Activated CD8-positive, alpha-beta T cell treated with anti-CD3 and anti-CD28 coated beads, Interleukin-2, amount 10 ng/mL, durations not matched to agents 7 days and 5 days (primary cell): ENCODE measurements at regions not wholly inside any gene's neighbourhood (a gene's known extent, or its start where the extent isn't known, plus 50 kb on each side); places are given as distances from the start of the nearest gene placed in this dataset.

Experiments used
- ATAC-seq: fragments of 150-1000 bp; cut with Tn5 transposase; one replicate; pipeline ENCODE4 v1.10.0; 2021; ENCODE audit warnings: moderate library complexity
- CTCF ChIA-PET: fragments of 350-600 bp; sonication (Branson Sonifier 250); formaldehyde crosslinking; loops from one replicate; lab custom pipeline; 2021; ENCODE audit warnings: antibody characterized with exemption; lab: Charles Lee
- POLR2A ChIA-PET: fragments of 350-600 bp; sonication (Branson Sonifier 250); formaldehyde crosslinking; loops from one replicate; lab custom pipeline; 2021; ENCODE audit warnings: antibody characterized with exemption; lab: Charles Lee
- DNase-seq: peaks from one replicate; pipeline ENCODE4 v3.0.0-alpha.2; 2020
- H3K27ac Mint-ChIP-seq: one replicate; pipeline ENCODE4 v1.8.0; 2021; ENCODE audit warnings: mild to moderate bottlenecking, mixed read lengths
- H3K27me3 Mint-ChIP-seq: one replicate; pipeline ENCODE4 v1.8.0; 2021; ENCODE audit warnings: low read depth, mixed read lengths
- H3K36me3 Mint-ChIP-seq: one replicate; pipeline ENCODE4 v1.8.0; 2021; ENCODE audit warnings: low read depth, mixed read lengths
- H3K4me1 Mint-ChIP-seq: one replicate; pipeline ENCODE4 v1.8.0; 2021; ENCODE audit warnings: low read depth, mixed read lengths
- H3K4me3 Mint-ChIP-seq: one replicate; pipeline ENCODE4 v1.8.0; 2021; ENCODE audit warnings: mild to moderate bottlenecking, mixed read lengths
- H3K9me3 Mint-ChIP-seq: one replicate; pipeline ENCODE4 v1.8.0; 2022; ENCODE audit warnings: mixed read lengths; ENCODE audit not compliant: insufficient read depth

- DNase-seq (no peak), ATAC-seq (no peak)
- ChIA-PET POLR2A (no interaction called here), CTCF (no interaction called here)
- Mint-ChIP-seq H3K27me3 (no peaks in the 10 kb centered on the region), H3K9me3 (no peaks in the 10 kb centered on the region), H3K4me3 (no peak overlapping the region), H3K27ac (no peak overlapping the region), H3K4me1 (no peaks in the 10 kb centered on the region), H3K36me3 (no peaks in the 10 kb centered on the region)
These were observed 1289.6 kb upstream of the TENM3 start for GRCh38 chr4:180953572-180953971.

GRCh38 chr4:180960743-180961401 is 1282.3 kb upstream of the TENM3 start:
- Mint-ChIP-seq H3K27ac (no peak overlapping the region), H3K36me3 (no peaks in the 10 kb centered on the region), H3K4me1 (no peaks in the 10 kb centered on the region), H3K9me3 (no peaks in the 10 kb centered on the region), H3K4me3 (no peak overlapping the region), H3K27me3 (no peaks in the 10 kb centered on the region)
- DNase-seq, result no peak
- CTCF ChIA-PET, result no interaction called here
- ATAC-seq, result no peak
- POLR2A ChIA-PET, result no interaction called here

DNA sequence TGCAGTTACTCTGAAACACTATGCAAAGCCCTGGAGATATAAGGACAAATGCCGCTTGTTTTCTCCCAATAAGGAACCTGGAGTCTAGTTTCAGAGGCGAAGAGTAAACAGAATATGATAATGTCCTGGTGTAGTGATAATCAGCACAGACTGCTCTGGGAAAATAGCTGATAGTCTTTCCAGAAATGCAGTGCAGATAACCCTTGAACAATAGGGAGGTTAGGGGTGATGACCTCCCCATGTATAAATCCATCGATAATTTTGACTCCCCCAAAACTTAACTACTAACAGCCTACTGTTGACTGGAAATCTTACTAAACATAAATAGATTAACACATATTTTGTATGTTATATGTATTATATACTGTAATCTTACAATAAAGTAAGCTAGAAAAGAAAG is 1280.9 kb upstream of the TENM3 start:
- no peak overlapping the region for H3K27ac Mint-ChIP-seq
- ATAC-seq, result no peak
- ChIA-PET POLR2A (no interaction called here), CTCF (no interaction called here)
- no peaks in the 10 kb centered on the region for H3K36me3 Mint-ChIP-seq
- no peaks in the 10 kb centered on the region for H3K4me1 Mint-ChIP-seq
- no peak for DNase-seq
- H3K4me3 Mint-ChIP-seq, result no peak overlapping the region
- no peaks in the 10 kb centered on the region for H3K27me3 Mint-ChIP-seq
- no peaks in the 10 kb centered on the region for H3K9me3 Mint-ChIP-seq

DNA sequence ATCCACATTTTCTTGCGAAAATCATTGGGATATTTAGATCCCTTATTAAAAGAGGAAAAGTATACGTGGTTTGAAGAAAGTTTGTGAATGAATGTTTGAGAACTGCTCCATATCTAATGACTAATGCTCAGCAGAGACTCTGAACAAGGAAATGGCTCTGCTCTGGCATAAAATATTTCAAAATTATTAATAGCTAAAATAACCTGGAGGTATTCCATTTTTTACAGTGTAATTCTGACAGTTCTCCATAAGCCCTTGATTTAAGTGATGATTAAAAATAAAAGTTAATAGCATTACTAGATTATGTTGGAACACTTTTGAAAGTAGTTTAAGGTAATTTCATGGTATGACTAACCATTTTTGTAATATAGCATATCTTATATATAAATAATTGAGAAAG is 1276.9 kb upstream of the TENM3 start:
- H3K4me1 Mint-ChIP-seq, result no peaks in the 10 kb centered on the region
- no peak overlapping the region for H3K4me3 Mint-ChIP-seq
- ATAC-seq, result no peak
- no peak overlapping the region for H3K27ac Mint-ChIP-seq
- H3K27me3 Mint-ChIP-seq, result no peaks in the 10 kb centered on the region
- CTCF ChIA-PET, result no interaction called here
- POLR2A ChIA-PET, result no interaction called here
- DNase-seq, result no peak
- H3K9me3 Mint-ChIP-seq, result no peaks in the 10 kb centered on the region
- H3K36me3 Mint-ChIP-seq, result no peaks in the 10 kb centered on the region

DNA sequence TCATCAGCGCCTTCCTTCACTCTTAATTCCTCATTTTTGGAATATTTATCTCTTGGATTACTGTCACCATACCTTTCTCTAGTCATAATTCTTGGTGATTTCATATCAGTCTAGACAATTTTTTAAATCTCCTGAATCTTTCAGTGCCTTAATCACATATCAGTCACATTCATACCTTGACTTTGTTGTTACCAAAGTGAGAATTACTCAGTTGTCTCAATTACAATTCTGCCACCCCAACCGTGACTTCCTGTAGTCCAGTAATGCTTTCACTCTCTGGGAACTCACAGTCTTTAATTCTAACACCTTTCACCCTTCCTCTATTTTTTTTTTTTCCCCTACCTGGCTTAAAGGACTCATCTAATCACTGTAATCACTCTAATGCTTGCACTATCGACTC is 1275.3 kb upstream of the TENM3 start:
- POLR2A ChIA-PET, result no interaction called here
- CTCF ChIA-PET, result no interaction called here
- no peak overlapping the region for H3K4me3 Mint-ChIP-seq
- H3K27ac Mint-ChIP-seq, result no peak overlapping the region
- no peaks in the 10 kb centered on the region for H3K27me3 Mint-ChIP-seq
- DNase-seq (no peak), ATAC-seq (no peak)
- H3K9me3 Mint-ChIP-seq, result no peaks in the 10 kb centered on the region
- no peaks in the 10 kb centered on the region for H3K4me1 Mint-ChIP-seq
- no peaks in the 10 kb centered on the region for H3K36me3 Mint-ChIP-seq

DNA sequence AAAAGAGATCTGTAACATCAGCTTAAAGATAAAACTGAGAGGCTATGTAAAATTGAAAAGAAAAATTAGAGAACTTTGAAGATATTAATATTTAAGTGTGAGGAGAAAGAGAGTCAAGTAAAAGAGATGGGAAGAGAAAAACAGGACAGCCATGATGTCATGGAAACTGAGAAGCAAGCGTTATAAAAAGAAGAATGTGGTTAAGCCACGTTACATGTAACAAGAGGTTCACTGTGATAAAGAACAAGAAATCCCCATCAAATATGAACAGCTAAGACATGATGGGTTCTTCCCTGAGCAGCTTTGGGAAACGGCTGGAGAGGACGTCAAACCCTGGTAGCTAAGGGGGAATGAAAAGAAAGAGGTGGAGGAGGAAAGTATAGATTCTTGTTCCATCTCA is 1269.3 kb upstream of the TENM3 start:
- Mint-ChIP-seq H3K4me3 (no peak overlapping the region), H3K9me3 (no peaks in the 10 kb centered on the region), H3K36me3 (no peaks in the 10 kb centered on the region), H3K4me1 (no peaks in the 10 kb centered on the region), H3K27ac (no peak overlapping the region), H3K27me3 (no peaks in the 10 kb centered on the region)
- ChIA-PET CTCF (no interaction called here), POLR2A (no interaction called here)
- ATAC-seq (no peak), DNase-seq (no peak)

DNA sequence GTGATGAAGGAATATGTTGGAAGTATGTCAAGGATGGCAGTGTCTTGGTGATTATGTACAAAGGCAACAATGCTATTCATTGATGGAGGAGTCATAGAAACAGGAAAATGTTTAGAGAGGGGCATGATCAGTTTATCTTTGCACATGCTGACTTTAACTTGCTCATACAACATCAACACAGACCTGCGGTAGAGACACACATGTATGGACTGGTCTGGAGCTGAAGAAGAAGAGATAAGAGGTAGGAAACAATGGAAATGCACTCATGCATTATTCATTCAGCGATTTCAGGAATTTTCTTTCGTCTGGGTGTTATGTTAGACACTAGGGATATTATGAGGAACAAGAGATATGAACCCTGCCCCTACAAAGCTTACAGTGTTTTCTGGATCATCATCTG is 1252.3 kb upstream of the TENM3 start:
- no peaks in the 10 kb centered on the region for H3K27me3 Mint-ChIP-seq
- no peak for ATAC-seq
- no peaks in the 10 kb centered on the region for H3K36me3 Mint-ChIP-seq
- no peak overlapping the region for H3K4me3 Mint-ChIP-seq
- DNase-seq, result no peak
- H3K4me1 Mint-ChIP-seq, result no peaks in the 10 kb centered on the region
- H3K27ac Mint-ChIP-seq, result no peak overlapping the region
- CTCF ChIA-PET, result no interaction called here
- no peaks in the 10 kb centered on the region for H3K9me3 Mint-ChIP-seq
- POLR2A ChIA-PET, result no interaction called here

DNA sequence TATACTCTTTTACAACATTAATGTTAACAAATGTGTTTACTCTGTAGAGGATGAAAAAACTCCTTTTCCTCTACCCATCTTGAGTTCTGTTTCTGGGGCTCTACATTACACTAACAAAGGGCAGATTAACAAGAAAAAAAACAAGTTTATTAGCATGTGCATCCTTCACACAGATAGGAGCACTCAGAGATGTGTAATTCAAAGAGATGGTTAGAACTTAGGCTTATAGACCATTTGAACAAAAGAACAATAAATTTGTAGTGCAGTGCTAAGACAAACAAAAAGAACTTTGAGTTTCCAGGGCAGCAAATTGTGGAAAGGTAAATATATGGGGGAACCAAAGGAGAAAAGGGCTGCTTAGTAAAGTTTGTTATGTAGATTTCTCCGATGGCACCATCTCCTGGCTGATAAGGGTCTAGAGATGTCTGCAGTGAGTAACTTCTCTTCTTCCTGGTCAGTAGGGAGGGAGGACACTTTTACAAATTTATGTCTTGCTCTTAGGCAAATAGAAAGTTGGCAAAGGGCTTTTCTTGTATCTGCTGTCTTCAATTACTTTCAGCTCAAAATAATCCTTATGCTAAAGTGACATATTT is 1249.9 kb upstream of the TENM3 start:
- no peak overlapping the region for H3K4me3 Mint-ChIP-seq
- ChIA-PET POLR2A (no interaction called here), CTCF (no interaction called here)
- H3K9me3 Mint-ChIP-seq, result no peaks in the 10 kb centered on the region
- H3K4me1 Mint-ChIP-seq, result no peaks in the 10 kb centered on the region
- no peaks in the 10 kb centered on the region for H3K27me3 Mint-ChIP-seq
- no peaks in the 10 kb centered on the region for H3K36me3 Mint-ChIP-seq
- no peak overlapping the region for H3K27ac Mint-ChIP-seq
- ATAC-seq, result no peak
- DNase-seq, result no peak

GRCh38 chr4:180994722-180995121 is 1248.5 kb upstream of the TENM3 start:
- ChIA-PET POLR2A (no interaction called here), CTCF (no interaction called here)
- Mint-ChIP-seq H3K27ac (no peak overlapping the region), H3K4me3 (no peak overlapping the region), H3K27me3 (no peaks in the 10 kb centered on the region), H3K4me1 (no peaks in the 10 kb centered on the region), H3K9me3 (no peaks in the 10 kb centered on the region), H3K36me3 (no peaks in the 10 kb centered on the region)
- ATAC-seq (no peak), DNase-seq (no peak)

- DNase-seq, result no peak
- Mint-ChIP-seq H3K4me1 (no peaks in the 10 kb centered on the region), H3K27me3 (no peaks in the 10 kb centered on the region), H3K27ac (no peak overlapping the region), H3K9me3 (peaks cover 4% of the 10 kb centered on the region), H3K4me3 (no peak overlapping the region), H3K36me3 (no peaks in the 10 kb centered on the region)
- POLR2A ChIA-PET, result no interaction called here
- CTCF ChIA-PET, result no interaction called here
- ATAC-seq, result no peak
These were observed 1244.0 kb upstream of the TENM3 start for GRCh38 chr4:180999217-180999616.

DNA sequence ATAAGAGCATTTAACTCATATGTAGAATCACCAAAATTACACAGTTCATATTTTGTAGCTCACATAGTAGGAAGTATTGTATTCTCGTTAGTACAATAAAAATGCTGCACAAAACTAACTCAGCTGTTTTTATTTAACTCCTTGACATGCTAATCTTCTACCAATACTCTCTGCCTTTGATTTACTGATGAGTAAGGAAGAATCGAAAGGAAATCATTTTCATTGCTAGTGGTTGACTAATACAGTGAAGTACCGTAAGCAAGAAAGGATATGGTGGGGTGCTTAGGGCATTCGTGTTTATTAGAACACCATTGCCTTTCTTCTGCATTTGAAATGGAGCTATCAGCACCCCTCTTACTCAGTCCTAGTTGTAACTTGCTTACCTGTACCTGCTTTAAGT is 1239.1 kb upstream of the TENM3 start:
- ATAC-seq, result no peak
- peaks cover 4% of the 10 kb centered on the region for H3K9me3 Mint-ChIP-seq
- POLR2A ChIA-PET, result interaction anchor here (0.6 kb wide), 1 partner anchor 708 kb away, joined by 3 read pairs; no protein-coding TSS in a partner anchor

DNA sequence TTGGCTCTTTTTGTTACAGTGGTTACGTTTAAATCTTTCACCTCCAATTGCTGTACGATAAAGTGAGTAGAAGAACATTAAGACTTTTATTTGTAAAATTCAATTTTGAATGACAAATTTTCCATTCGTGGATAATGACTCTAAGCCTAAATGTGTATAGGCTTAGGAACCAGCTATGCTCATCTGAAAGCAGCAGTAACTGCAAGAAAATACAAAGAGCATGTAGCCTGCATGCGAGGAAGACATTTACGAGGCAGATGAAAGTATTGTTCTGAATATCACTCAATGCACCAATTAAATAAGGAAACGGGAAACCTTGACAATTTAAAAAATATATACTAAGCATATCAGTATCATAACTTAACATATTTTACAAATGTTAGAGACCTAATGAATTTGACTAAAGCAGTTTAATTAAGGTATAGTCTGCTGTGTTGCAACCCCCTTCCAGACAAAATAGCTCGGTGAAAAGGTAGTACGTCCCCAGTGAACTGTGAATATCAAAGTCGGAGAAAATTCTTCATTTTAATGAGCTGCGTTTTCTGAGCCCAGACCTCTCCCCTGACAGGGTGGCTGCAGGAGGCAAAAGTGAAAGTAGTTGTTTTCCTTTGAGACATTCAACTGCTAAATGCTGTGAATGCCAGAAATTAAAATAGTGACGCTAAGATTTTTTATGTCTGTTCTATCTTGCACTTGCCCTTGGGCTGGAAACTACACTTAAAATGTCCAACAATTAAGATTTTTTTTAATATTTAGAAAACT is 1236.5 kb upstream of the TENM3 start:
- POLR2A ChIA-PET, result no interaction called here
- Mint-ChIP-seq H3K4me1 (no peaks in the 10 kb centered on the region), H3K4me3 (no peak overlapping the region), H3K27me3 (no peaks in the 10 kb centered on the region), H3K27ac (no peak overlapping the region), H3K36me3 (no peaks in the 10 kb centered on the region), H3K9me3 (peaks cover 7% of the 10 kb centered on the region)
- DNase-seq (no peak), ATAC-seq (no peak)
- CTCF ChIA-PET, result no interaction called here

More for the DNA sequence above, 1239.1 kb upstream of the TENM3 start:
- CTCF ChIA-PET, result no interaction called here
- no peaks in the 10 kb centered on the region for H3K36me3 Mint-ChIP-seq
- H3K27ac Mint-ChIP-seq, result no peak overlapping the region
- no peak overlapping the region for H3K4me3 Mint-ChIP-seq
- no peaks in the 10 kb centered on the region for H3K4me1 Mint-ChIP-seq
- H3K27me3 Mint-ChIP-seq, result no peaks in the 10 kb centered on the region
- DNase-seq, result no peak
